ENCODE measurements at regions not wholly inside any gene's neighbourhood (a gene's known extent, or its start where the extent isn't known, plus 50 kb on each side); places are given as distances from the start of the nearest gene placed in this dataset.

DNA sequence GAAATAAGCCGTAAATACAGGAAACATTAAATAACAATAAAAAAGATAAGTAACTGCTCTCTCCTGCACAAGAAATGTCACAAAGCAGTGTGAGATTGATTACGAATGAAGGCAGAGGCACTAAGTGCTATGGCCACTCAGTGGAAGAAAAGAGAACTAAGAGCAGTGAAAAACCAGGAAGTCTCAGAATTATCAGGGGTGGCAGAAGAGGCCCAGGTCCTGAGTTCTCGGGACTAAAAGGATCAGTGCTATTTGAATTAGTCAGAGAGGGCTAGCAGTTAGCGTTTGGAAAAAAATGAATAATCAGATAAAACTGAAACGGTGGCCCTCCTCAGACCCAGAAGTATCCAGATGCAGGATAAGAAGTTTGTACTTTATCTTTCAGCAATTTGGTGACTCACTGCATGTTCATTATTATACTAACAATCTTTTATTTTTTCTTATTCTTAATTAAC, 367.1 kb downstream of the ZEB2 start:
- no peak for DNase-seq

DNA sequence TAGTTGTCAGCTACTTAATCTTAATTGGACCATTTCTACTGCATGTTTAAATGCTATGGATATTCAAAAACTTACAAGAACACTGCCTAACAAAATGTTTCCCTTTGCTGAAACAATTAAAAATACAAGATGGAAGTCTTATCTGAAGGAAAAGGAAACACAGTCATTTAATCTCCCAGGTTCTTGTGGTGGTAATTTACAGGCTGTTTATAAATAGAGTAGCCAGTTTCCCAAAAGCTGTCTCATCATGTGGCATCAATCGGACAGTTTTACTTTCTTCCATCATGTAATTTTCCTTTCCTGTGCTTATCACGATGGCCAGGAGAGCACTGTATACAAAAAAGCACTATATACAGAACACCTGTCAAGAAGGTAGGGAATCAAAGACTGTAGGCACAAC, 368.1 kb downstream of the ZEB2 start:
- DNase-seq = no peak

GRCh38 chr2:144151405-144151804, 368.5 kb downstream of the ZEB2 start:
- DNase-seq = no peak

GRCh38 chr2:144147356-144147755, 372.6 kb downstream of the ZEB2 start:
- no peak for DNase-seq

DNA sequence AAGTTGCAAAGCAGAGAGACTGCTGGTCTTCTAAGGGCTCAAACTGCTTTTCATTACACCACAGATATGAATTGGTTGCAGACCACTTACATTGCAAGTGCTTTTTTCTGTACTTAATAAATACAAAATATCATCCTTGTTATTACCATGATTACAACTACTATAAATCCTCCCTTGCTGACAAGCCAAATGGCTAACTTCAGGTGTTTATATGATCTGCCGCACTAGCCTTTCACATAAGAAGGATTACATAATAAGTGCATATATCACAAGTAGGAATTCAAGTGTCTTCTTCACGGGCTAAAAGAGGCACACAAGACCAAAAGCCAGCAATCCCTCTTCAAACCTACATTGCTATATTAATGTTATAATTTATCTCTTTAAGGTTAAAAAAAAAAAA, 373.0 kb downstream of the ZEB2 start:
- DNase-seq = no peak

GRCh38 chr2:144146076-144146475, 373.8 kb downstream of the ZEB2 start:
- DNase-seq = no peak

- no peak for DNase-seq
These were observed 376.4 kb downstream of the ZEB2 start for GRCh38 chr2:144143294-144144151.

GRCh38 chr2:144140891-144141290, 379.0 kb downstream of the ZEB2 start:
- no peak for DNase-seq

DNA sequence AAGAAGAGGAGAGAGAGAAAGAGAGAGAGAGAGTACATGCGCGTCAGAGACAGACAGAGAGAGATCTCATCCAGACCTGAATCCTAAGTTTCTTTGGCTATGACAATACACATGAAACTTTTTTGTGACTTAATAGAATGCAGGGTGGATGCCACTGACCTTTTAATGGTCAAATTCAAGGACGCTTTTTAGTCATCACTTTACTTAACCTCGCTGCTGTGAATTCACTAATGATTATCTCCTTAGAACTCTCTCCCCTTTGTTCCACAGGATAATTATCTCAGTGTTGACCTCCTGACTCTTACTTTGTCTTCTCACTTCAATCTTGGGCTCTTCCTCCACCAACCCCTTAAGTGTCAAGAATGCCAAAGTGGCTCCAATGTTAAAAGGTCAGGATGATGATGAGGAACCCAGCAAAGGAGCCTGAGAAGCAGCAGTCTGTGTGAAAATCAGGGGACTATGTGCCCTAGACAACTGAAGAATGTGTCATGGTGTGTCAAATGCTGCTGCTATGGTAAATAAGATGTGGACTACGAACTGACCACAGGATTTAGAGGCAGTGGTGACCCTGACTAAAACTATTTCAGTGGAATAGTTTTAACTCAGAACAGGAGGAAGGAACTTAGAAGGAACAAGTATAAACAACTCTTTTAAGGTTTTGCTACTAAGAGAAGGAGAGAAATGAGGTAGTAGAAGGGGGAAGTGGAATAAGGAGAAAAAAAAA, 382.1 kb downstream of the ZEB2 start:
- DNase-seq = no peak

- DNase-seq = no peak
These were observed 382.6 kb downstream of the ZEB2 start for GRCh38 chr2:144137272-144137671.

GRCh38 chr2:144136297-144137010, 383.5 kb downstream of the ZEB2 start:
- no peak for DNase-seq

- DNase-seq = no peak
These were observed 385.8 kb downstream of the ZEB2 start for GRCh38 chr2:144133936-144134665.

- DNase-seq = no peak
These were observed 387.6 kb downstream of the ZEB2 start for GRCh38 chr2:144132357-144132756.

DNA sequence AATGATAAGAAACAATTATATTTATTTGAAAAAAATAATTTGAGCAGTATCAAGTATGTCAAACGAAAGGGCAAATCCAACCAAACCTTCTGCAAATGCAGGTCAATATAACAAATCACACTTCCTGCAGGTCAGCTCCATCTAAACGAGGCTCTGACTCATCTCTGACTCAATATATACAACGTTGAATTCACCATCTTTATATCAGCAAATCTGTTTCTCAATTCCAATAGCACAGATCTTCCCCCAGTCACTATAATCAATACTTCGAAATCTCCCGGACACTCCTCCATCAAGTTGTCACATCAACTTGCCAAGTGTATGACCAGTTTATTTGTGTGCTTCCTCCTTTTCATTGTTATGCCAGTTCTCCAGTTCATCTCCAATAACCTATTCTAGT, 388.9 kb downstream of the ZEB2 start:
- no peak for DNase-seq

DNA sequence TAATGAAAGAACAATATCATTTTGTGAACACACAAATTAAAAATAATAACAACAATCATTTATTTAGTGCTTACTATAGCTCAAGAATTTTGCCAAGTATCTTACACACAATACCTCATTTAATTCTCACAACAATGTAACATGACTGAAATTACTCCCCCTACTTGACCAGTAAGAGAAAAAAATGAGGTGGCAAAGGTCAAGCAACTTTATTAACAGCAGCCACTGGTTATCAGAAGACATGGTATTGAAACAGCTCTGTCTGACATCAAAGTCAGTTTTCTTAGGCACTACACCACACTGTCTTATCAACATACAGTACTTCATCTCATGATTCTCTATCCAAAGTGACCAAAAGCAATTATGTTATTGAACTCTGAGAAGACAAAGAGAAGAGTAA, 389.4 kb downstream of the ZEB2 start:
- DNase-seq = no peak

DNA sequence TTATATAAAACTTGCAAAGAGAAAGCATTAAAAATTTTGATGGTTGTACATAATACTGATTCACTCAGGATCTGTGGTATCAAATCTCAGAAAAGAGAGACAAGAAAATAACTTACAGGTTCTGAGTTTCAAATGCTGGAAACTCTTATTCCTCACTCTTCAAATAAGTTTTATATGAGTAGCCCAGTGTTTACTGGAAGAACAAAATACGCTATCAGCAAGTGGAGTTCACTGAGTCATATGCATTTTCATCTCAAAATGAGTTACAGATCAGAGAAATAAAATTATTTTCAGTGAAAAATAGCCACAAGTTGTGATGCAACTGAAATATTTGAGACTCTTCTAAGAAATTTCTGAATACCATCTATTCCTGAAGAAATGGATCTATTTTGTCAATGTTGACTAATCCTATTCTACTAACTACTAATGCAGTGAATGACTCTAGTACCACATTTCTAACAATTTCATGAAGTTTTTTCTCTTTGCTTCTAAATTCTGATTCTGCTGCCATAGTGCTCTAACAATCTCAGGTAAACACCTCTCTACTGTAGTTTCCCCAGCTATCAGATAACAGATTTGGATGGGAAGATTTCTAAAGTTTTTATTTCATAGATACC, 391.7 kb downstream of the ZEB2 start:
- DNase-seq = no peak

- no peak for DNase-seq
These were observed 392.2 kb downstream of the ZEB2 start for GRCh38 chr2:144127693-144128092.

DNA sequence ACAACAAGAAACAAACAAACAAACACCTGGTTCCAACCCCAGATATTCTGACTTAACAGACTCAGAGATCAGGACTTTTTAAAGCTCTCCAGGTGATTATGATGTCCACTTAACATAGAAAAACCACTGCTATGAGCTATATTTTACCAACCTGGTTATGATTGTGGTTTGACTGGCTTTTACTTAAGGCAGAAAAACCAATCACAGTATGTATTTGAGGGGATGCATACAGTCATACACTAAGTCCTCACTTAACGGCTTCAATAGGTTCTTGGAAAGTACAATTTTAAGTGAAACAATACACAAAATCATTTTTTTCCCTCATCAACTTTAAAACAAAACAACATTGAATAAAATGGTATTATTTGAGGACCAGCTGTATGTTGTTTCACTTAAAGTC, 393.6 kb downstream of the ZEB2 start:
- no peak for DNase-seq

GRCh38 chr2:144125751-144126150, 394.2 kb downstream of the ZEB2 start:
- DNase-seq = no peak

DNA sequence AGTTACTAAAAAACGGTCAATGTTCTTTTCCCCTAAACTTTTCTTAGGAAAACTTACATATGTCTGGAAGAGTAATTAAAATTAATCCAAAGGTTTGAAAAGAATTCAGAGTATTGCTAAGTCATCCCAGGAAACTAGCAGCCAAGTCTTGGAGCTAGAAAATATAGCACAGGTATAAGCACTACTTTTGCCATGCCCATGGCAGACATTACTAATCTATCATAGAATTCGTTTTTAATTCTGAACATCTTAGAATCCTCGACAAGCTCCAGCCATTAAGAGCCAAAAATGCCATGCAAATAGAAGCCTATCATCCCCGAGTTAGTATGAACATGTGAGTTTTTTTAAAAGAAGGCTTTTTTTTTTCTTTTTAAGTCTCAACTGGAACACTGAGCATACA, 395.0 kb downstream of the ZEB2 start:
- no peak for DNase-seq

GRCh38 chr2:144120487-144120886, 399.4 kb downstream of the ZEB2 start:
- no peak for DNase-seq

GRCh38 chr2:144117086-144117485, 402.8 kb downstream of the ZEB2 start:
- DNase-seq = no peak

All from SHP77 (cell line).